ENCODE measurements at regions not wholly inside any gene's neighbourhood (a gene's known extent, or its start where the extent isn't known, plus 50 kb on each side); places are given as distances from the start of the nearest gene placed in this dataset.
A peak's percentile ranks its signal among the peaks of the same experiment; 100 is the strongest.

GRCh38 chr10:56082169-56082568 lies 278.9 kb downstream of the ZWINT start:
- FAIRE-seq: no peak
- TF ChIP-seq CTCF (IDR thresholded peaks at IDR 0.05; ENCODE audit: borderline replicate concordance, extremely low read depth, insufficient read depth): no peak
- H3K4me1 ChIP-seq (ENCODE audit: control insufficient read depth in 2 of 3, insufficient read depth in 2 of 3, low read depth in 1 of 3, low read length in 3 of 3): no peaks in the 10 kb centered on the region
- no peaks in the 10 kb centered on the region for H3K27me3 ChIP-seq (ENCODE audit: control insufficient read depth, insufficient read depth, low read length)
- no peak overlapping the region for H3K27ac ChIP-seq (ENCODE audit: low read depth in 2 of 2, low read length in 2 of 2)
- no peaks in the 10 kb centered on the region for H3K36me3 ChIP-seq (ENCODE audit: control insufficient read depth in 2 of 3, insufficient read depth in 3 of 3, low read length in 3 of 3)
- intact Hi-C loops (cut with DNase I): no loop called here
- no peak for DNase-seq
- no peak overlapping the region for H3K9ac ChIP-seq (ENCODE audit: low read length in 3 of 3)
- no peaks in the 10 kb centered on the region for H3K9me3 ChIP-seq (ENCODE audit: control insufficient read depth in 2 of 3, insufficient read depth in 1 of 3, low read length in 3 of 3)
- H3K4me3 ChIP-seq (ENCODE audit: low read length in 3 of 3): no peak overlapping the region

- H3K9ac ChIP-seq (ENCODE audit: low read length in 3 of 3): no peak overlapping the region
- peak in 1 of 5 donors; percentile 51 for DNase-seq
- no peak overlapping the region for H3K4me3 ChIP-seq (ENCODE audit: low read length in 3 of 3)
- no peak for TF ChIP-seq CTCF (IDR thresholded peaks at IDR 0.05; ENCODE audit: borderline replicate concordance, extremely low read depth, insufficient read depth)
- H3K36me3 ChIP-seq (ENCODE audit: control insufficient read depth in 2 of 3, insufficient read depth in 3 of 3, low read length in 3 of 3): no peaks in the 10 kb centered on the region
- FAIRE-seq: no peak
- peaks cover 0 to 3% (median 0%) of the 10 kb centered on the region in 3 donors for H3K9me3 ChIP-seq (ENCODE audit: control insufficient read depth in 2 of 3, insufficient read depth in 1 of 3, low read length in 3 of 3)
- no peaks in the 10 kb centered on the region for H3K27me3 ChIP-seq (ENCODE audit: control insufficient read depth, insufficient read depth, low read length)
- intact Hi-C loops (cut with DNase I): no loop called here
- no peaks in the 10 kb centered on the region for H3K4me1 ChIP-seq (ENCODE audit: control insufficient read depth in 2 of 3, insufficient read depth in 2 of 3, low read depth in 1 of 3, low read length in 3 of 3)
- H3K27ac ChIP-seq (ENCODE audit: low read depth in 2 of 2, low read length in 2 of 2): no peak overlapping the region
Observed at GRCh38 chr10:56068473-56069263, 292.4 kb downstream of the ZWINT start.

DNA sequence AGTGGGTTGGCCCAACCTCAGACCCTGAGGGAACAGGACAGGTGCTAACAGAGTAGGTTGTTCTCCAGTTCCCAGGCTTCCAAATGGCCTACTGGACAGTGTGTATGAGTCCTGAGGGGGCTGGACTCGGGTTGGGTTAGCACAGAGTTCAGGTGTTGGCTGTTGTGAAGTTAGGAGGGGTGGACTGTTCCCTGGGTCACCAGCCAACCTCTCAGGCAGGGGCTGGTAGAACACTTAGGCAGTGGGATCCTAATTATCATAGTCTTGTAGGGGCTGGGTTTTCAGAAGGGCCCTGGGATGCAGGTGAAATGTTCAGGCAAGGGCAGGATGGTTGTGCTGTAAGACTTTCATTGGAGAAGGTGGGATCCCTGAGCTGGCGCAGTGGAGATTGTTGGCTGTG lies 293.0 kb downstream of the ZWINT start:
- no peak overlapping the region for H3K27ac ChIP-seq (ENCODE audit: low read depth in 2 of 2, low read length in 2 of 2)
- no peak overlapping the region for H3K9ac ChIP-seq (ENCODE audit: low read length in 3 of 3)
- H3K9me3 ChIP-seq (ENCODE audit: control insufficient read depth in 2 of 3, insufficient read depth in 1 of 3, low read length in 3 of 3): peaks cover 0 to 3% (median 0%) of the 10 kb centered on the region in 3 donors
- H3K4me3 ChIP-seq (ENCODE audit: low read length in 3 of 3): no peak overlapping the region
- no peak for TF ChIP-seq CTCF (IDR thresholded peaks at IDR 0.05; ENCODE audit: borderline replicate concordance, extremely low read depth, insufficient read depth)
- no peak for FAIRE-seq
- H3K27me3 ChIP-seq (ENCODE audit: control insufficient read depth, insufficient read depth, low read length): no peaks in the 10 kb centered on the region
- no peaks in the 10 kb centered on the region for H3K4me1 ChIP-seq (ENCODE audit: control insufficient read depth in 2 of 3, insufficient read depth in 2 of 3, low read depth in 1 of 3, low read length in 3 of 3)
- intact Hi-C loops (cut with DNase I): no loop called here
- no peak for DNase-seq
- no peaks in the 10 kb centered on the region for H3K36me3 ChIP-seq (ENCODE audit: control insufficient read depth in 2 of 3, insufficient read depth in 3 of 3, low read length in 3 of 3)

All from kidney (tissue), 13 donors.